H1 (cell line): ENCODE measurements at regions not wholly inside any gene's neighbourhood (a gene's known extent, or its start where the extent isn't known, plus 50 kb on each side); places are given as distances from the start of the nearest gene placed in this dataset.

ENCODE experiments used
- BACH1 ChIP-seq: IDR thresholded peaks from 2 replicates; pipeline ENCODE4 v1.6.1; 2012; ENCODE audit warnings: low read length, improper control_type of control experiment
- E2F6 ChIP-seq: IDR thresholded peaks from 2 replicates; pipeline ENCODE4 v1.6.1; 2012; ENCODE audit warnings: inconsistent platforms
- HDAC6 ChIP-seq: IDR thresholded peaks from one replicate; pipeline ENCODE4 v1.7.1; 2012; ENCODE audit warnings: low read depth, mild to moderate bottlenecking, inconsistent platforms, low read length, moderate library complexity
- KDM5A ChIP-seq: fragments of 200-600 bp; IDR thresholded peaks from 2 replicates; pipeline ENCODE4 v1.7.1; 2012; ENCODE audit warnings: mild to moderate bottlenecking, low read length, inconsistent platforms, mixed read lengths
- MAFK ChIP-seq: IDR thresholded peaks from 2 replicates; pipeline ENCODE4 v1.6.1; 2012; ENCODE audit warnings: low read depth, mild to moderate bottlenecking, improper control_type of control experiment, low read length
- SIX5 ChIP-seq: IDR thresholded peaks from 2 replicates; pipeline ENCODE4 v1.6.1; 2011; ENCODE audit warnings: mild to moderate bottlenecking, low read depth, low read length
- SRF ChIP-seq: IDR thresholded peaks from 2 replicates; pipeline ENCODE4 v1.6.1; 2011; ENCODE audit warnings: mild to moderate bottlenecking, low read depth, low read length, moderate library complexity
- TAF7 ChIP-seq: optimal IDR thresholded peaks from 2 replicates; pipeline ENCODE3; 2011; ENCODE audit warnings: low read depth, mild to moderate bottlenecking, inconsistent platforms, low read length, moderate library complexity, borderline replicate concordance

GRCh38 chr13:85313761-85314503 is 485.3 kb downstream of the SLITRK6 start (continued):
- TF ChIP-seq E2F6 (no peak), SRF (no peak), BACH1 (no peak), MAFK (no peak), KDM5A (no peak), TAF7 (no peak), HDAC6 (no peak), SIX5 (no peak)
